ENCODE measurements at regions not wholly inside any gene's neighbourhood (a gene's known extent, or its start where the extent isn't known, plus 50 kb on each side); places are given as distances from the start of the nearest gene placed in this dataset.
"Not testable (repeated sequence)": the region's sequence is repeated elsewhere in the genome, so short reads cannot be mapped to it uniquely, and the experiment has no call there.

- no peak for DNase-seq (ENCODE audit: low spot score)
- ATAC-seq = no peak
Observed at GRCh38 chr7:16098058-16098457, 323.3 kb downstream of the CRPPA start.

DNA sequence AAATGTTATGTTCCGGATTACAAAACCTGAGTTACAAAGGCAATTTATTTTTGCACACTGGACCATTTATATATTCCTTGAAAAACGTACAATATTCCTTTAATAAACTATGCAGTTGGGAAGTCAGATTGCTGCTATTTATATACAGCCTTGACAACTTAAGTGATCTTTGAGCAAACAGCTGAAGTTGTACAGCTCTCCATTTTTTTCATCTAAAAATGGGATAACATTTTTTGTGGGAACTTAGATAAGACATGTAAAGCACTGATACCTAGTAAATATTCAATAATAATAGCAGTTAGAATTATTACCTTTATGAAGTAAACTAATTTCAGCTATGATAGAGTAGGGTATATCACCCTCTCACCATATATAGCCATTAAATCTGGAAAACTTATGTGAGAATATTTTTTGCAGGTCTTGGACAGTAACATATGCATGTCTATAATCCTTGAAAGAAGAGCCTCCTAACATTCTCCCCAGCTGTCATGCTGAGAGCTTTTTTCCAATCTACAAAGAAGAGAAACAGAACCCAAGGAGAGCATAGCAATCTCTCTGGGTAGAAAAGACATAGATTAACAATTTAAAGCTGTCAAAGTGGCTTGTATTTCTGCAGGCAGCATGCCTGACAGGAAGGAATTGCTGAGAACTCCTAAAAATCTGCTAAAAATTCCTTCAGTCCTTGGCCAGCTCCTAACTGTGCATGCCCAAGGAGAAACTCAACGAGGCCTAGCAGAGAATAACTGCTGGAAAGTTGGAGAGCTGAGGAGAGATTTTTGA lies 326.0 kb downstream of the CRPPA start:
- no peak for ATAC-seq
- no peak for DNase-seq (ENCODE audit: low spot score)

DNA sequence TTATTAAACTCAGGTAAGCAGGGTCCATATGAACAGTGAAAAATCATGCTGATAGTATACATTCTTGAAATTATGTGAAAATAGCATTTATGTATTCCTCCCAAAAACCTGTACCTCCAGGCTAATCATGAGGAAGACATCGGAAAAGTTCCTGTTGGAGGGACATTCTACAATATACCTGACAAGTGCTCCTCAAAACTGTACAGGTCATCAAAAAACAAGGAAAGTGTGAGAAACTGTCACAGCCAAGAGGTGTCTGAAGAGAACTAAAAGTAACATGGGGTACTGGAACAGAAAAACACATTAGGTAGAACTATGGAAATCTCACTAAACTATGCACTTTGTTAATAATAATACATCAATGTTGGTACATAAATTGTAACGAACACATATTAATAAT lies 326.7 kb downstream of the CRPPA start:
- no peak for ATAC-seq
- DNase-seq (ENCODE audit: low spot score) = no peak

DNA sequence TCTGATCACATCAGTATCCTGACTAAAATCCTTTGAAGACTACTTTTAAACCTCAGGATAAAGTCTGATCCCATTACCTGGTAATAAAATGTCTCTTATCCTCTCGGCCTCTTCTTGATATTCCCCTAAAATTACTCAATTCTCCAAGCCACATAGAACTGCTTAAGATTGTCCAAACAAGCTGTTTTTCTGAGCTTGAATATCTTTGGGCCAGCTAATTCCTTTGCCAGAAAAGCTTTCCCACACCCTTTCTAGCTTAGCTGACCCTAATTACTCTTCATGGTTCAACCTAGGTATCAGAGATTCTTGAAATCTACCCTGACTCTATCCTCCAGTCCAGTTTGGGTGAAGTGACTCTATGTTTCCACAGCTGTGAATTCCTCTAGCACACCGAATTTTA lies 328.6 kb downstream of the CRPPA start:
- DNase-seq (ENCODE audit: low spot score) = no peak
- no peak for ATAC-seq

GRCh38 chr7:16091701-16092310 lies 329.5 kb downstream of the CRPPA start:
- DNase-seq (ENCODE audit: low spot score) = no peak
- ATAC-seq = no peak

- ATAC-seq = no peak
- no peak for DNase-seq (ENCODE audit: low spot score)
Observed at GRCh38 chr7:16089801-16090200, 331.5 kb downstream of the CRPPA start.

GRCh38 chr7:16089191-16089590 lies 332.1 kb downstream of the CRPPA start:
- ATAC-seq (no peak), DNase-seq (ENCODE audit: low spot score) (no peak)

GRCh38 chr7:16086743-16087142 lies 334.6 kb downstream of the CRPPA start:
- DNase-seq (ENCODE audit: low spot score) = no peak
- no peak for ATAC-seq

GRCh38 chr7:16085780-16086179 lies 335.6 kb downstream of the CRPPA start:
- not testable (repeated sequence) for DNase-seq (ENCODE audit: low spot score); ATAC-seq

GRCh38 chr7:16084875-16085274 lies 336.5 kb downstream of the CRPPA start:
- no peak for ATAC-seq

GRCh38 chr7:16084370-16084769 lies 337.0 kb downstream of the CRPPA start:
- no peak for ATAC-seq
- DNase-seq (ENCODE audit: low spot score) = no peak

More at GRCh38 chr7:16084875-16085274, 336.5 kb downstream of the CRPPA start:
- no peak for DNase-seq (ENCODE audit: low spot score)

DNA sequence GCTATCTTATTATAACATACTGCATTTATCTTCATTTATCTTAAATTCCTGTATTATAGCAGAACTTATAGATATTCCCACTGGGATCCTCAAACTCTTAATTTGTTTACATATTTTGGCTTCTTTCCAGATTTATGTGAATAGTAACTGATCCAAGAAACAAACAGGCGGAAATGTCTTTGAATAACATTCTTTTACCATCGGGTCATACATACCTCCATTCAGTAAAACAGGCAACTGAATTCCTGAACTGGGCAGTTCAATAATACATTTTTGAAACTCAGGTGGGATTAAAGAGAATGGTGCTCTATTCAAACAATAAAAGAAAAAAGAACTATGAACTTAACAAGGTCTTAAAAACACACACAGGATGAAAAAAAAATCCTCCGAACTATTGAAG lies 337.4 kb downstream of the CRPPA start:
- no peak for ATAC-seq

GRCh38 chr7:16080131-16080530 lies 341.2 kb downstream of the CRPPA start:
- no peak for ATAC-seq
- DNase-seq (ENCODE audit: low spot score) = no peak

More for the DNA sequence above, 337.4 kb downstream of the CRPPA start:
- no peak for DNase-seq (ENCODE audit: low spot score)

- ATAC-seq (no peak), DNase-seq (ENCODE audit: low spot score) (no peak)
Observed at GRCh38 chr7:16079723-16080122, 341.6 kb downstream of the CRPPA start.

DNA sequence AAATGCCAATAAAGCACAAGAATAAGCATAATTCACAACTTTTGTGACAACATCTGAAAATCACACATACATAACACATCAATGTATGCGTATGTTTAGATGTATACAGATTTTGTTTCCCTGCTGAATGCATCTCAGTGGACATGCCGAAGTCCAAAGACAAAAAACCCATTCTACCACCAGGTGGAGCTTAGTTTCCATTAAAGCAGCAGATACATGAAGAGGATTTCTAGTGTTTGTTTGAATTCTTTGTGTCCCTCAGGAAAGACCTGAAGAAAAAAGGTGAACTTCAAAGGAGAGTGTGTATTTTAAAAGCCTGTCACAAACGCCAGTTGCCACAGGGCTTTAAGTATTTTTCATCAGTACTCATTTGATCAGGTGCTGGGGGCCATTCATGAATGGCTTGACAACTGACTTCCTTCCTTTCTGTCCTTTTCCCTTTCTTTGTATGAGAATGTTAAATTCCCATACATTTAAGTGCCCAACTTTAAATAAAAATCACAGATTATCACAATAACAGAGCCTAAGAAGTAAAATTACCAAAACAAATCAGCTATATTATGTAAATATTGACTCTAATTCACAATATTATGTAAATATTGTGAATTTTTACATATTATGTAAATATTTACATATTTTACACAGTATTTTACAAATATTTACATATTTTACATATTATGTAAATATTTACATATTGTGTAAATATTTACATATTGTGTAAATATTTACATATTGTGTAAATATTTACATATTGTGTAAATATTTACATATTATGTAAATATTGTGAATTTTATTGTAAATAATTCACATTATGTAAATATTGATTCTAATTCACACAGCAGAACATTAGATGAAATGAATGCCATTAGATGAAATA lies 343.0 kb downstream of the CRPPA start:
- peak; percentile 90 for ATAC-seq
- no peak for DNase-seq (ENCODE audit: low spot score)

- no peak for DNase-seq (ENCODE audit: low spot score)
- peak; percentile 86 for ATAC-seq
Observed at GRCh38 chr7:16071246-16071857, 350.0 kb downstream of the CRPPA start.

- DNase-seq (ENCODE audit: low spot score) = no peak
Observed at GRCh38 chr7:16070806-16071205, 350.5 kb downstream of the CRPPA start.

DNA sequence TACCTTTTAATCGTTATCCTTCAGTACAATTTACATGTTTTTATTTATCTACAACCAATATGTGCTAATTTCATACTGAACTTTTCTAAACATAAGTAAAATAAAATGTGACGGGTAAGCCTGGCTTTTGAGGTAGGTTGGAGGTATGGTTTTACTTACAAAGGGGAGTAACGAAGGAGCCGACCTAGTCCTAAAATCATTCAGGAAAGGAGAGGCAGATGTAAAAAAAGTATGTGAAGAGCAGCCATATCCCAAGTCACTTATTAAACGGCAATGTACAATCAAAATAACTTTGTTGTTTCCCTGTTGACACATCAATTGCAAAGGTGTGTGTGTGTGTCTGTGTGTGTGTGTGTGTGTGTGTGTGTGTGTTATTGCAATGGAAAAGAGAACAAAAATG lies 351.3 kb downstream of the CRPPA start:
- no peak for DNase-seq (ENCODE audit: low spot score)
- no peak for ATAC-seq

More at GRCh38 chr7:16070806-16071205, 350.5 kb downstream of the CRPPA start:
- ATAC-seq = peak; percentile 48

DNA sequence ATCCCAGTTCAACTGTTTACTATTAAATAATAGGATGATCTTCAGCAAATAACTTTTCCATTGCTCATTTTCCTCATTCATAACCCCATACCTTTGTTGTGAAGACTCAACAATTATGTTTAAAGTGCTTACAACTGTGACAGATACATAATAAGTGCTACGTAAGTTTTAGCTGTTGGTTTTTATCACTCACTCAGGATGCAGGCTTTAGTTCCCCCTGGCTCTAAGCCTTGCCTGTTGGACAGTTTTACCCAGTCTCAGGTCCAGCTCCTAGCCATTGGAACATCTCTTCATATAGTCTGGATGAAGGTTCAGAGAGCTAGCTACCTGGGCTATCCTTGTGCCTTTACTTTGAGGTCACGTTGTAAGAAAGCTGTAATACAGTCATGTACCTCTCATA lies 353.2 kb downstream of the CRPPA start:
- ATAC-seq = no peak
- no peak for DNase-seq (ENCODE audit: low spot score)

GRCh38 chr7:16067711-16068110 lies 353.6 kb downstream of the CRPPA start:
- peak; percentile 45 for ATAC-seq

DNA sequence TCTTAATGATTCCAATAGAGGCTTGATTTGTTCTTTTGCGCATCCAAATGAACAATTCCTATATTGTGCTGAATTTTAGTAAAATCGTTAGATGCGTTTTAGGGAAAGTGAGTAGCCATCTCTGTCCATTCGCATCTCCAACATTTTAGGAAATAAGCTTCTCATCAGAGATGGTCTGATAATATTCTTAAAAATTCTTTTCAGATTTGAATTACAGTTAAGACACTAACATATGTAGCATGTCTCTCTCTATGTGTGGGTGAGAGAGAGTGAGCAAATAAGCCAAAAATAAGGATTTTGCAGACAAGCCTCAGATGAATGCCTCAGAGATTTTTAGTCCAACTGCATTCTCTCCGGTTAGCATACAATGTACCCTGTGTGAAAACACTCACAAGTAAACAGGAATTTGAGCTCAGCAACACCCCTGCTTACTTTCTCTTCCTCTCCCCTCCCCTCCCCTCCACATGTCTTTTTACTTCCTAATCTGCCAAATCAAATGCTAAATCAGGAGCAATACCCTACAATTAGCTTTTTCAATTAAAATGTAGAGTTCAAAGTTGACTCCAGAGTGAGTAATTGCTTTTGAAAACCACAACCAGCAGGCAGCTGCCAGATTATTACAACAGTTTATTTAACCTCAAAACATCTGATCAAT lies 354.4 kb downstream of the CRPPA start:
- DNase-seq (ENCODE audit: low spot score) (no peak), ATAC-seq (peak; percentile 81)

More at GRCh38 chr7:16067711-16068110, 353.6 kb downstream of the CRPPA start:
- no peak for DNase-seq (ENCODE audit: low spot score)

Measured in left lobe of liver (tissue), 2 donors.